ENCODE measurements at regions not wholly inside any gene's neighbourhood (a gene's known extent, or its start where the extent isn't known, plus 50 kb on each side); places are given as distances from the start of the nearest gene placed in this dataset.

DNA sequence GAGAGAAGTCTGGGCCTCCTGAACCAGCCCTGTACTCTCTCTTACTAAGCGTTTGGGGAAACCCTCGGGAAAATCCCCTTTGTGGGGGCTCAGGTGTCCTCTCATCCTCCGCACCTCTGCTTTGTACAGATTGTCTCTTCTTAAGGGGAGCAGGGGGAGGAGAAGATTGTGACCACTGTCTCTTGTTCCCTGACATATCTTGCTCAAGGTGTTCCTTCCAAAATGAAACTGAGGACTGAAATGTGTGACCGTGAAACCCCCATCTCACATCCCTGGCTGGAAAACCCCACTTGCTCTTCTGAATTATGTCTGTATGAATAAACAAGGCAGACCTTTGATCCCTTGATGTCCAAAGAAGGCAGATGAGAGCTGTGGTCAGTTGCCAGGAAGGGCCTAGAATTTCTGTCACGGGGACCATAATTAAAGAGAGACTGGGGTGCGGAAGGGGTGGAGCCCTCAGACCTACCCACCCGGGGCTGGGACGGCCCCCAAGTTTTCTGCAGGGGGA, 369.8 kb downstream of the AACS start:
- TF ChIP-seq, protein P1, sequence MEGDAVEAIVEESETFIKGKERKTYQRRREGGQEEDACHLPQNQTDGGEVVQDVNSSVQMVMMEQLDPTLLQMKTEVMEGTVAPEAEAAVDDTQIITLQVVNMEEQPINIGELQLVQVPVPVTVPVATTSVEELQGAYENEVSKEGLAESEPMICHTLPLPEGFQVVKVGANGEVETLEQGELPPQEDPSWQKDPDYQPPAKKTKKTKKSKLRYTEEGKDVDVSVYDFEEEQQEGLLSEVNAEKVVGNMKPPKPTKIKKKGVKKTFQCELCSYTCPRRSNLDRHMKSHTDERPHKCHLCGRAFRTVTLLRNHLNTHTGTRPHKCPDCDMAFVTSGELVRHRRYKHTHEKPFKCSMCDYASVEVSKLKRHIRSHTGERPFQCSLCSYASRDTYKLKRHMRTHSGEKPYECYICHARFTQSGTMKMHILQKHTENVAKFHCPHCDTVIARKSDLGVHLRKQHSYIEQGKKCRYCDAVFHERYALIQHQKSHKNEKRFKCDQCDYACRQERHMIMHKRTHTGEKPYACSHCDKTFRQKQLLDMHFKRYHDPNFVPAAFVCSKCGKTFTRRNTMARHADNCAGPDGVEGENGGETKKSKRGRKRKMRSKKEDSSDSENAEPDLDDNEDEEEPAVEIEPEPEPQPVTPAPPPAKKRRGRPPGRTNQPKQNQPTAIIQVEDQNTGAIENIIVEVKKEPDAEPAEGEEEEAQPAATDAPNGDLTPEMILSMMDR (IDR thresholded peaks at IDR 0.05; ENCODE audit: insufficient read depth, low read depth, low read length): no peak
- H3K4me3 ChIP-seq (ENCODE audit: low read depth, low read length): no peak overlapping the region
- no peak for DNase-seq (ENCODE audit: low read depth)

DNA sequence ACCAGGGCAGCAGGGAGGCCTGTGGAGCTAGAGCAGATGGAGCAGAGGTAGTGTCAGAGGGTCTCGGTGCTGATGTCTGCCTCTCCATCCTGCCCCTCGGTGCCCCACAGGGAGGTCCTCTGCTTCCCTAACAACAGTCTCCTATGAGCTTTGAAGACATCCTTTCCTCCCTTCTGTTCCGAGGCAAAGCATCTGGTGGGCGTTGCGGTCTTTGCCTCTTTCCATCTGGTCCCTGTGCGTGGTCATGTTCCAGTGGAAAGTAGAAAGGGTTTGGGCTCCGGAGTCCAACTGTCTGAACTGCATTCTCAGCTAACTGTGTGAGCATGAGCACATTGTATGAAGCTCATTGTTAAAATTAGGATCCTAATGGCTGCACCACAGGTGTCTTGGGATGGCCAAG, 370.6 kb downstream of the AACS start:
- TF ChIP-seq, protein P1 (IDR thresholded peaks at IDR 0.05; ENCODE audit: insufficient read depth, low read depth, low read length): no peak
- no peak for DNase-seq (ENCODE audit: low read depth)
- H3K4me3 ChIP-seq (ENCODE audit: low read depth, low read length): no peak overlapping the region

DNA sequence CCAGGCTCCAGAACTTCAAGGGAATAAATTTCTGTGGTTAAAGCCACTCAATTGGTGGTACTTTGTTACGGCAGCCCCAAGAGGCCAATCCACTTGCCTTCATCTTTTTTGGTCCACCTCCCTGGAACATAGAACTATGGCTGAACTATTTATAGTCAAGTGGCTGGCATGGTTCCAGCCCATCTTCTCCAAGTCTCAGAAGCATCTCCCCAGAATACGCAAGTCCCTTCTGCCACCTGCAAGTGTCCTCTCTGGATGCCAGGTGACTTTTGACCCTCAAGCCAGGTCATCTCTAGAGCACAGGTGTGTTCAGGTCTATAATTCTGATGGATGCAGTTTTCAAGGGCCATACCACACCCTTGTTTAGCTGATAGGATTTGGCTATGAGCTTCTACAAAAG, 371.5 kb downstream of the AACS start:
- TF ChIP-seq, protein P1 (IDR thresholded peaks at IDR 0.05; ENCODE audit: insufficient read depth, low read depth, low read length): no peak
- H3K4me3 ChIP-seq (ENCODE audit: low read depth, low read length): no peak overlapping the region
- DNase-seq (ENCODE audit: low read depth): no peak

DNA sequence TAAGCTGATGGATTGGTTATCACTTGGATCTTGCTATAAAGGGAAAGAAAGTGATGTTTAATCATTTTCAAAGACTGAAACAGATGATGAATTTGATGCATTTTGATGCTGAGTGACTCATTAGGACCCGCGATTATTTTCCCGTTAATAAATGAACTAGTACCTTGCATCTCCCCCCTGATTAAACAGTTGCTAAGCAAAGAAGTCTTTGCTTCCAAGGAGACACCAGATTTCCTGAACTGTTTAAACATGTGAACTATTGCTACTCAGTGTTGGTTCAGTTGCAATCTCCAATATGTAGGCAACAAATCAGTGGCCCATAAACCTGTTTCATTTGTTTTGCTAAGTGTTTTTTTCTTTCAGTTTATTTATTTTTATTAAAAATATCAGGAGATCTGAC, 375.2 kb downstream of the AACS start:
- TF ChIP-seq, protein P1 (IDR thresholded peaks at IDR 0.05; ENCODE audit: insufficient read depth, low read depth, low read length): no peak
- H3K4me3 ChIP-seq (ENCODE audit: low read depth, low read length): no peak overlapping the region
- DNase-seq (ENCODE audit: low read depth): no peak

DNA sequence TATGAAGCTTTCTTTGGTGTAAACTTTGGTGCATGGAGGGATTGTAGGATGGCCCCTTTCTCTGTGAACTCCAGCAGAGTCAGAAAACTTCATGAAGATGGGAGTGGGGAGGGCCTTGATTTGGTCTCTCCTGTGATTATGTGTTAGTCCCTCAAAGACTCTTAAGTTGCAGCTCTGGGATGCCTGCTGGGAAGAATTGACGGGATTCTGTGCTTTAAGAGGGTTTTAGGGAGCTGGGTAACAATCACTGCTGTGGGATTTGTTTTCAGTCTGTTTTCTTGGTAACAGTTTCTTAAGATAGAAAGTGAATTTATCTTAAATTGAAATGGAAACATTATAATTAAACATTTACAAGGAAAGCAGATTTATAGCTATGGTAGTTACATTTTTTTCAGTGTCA, 378.1 kb downstream of the AACS start:
- DNase-seq (ENCODE audit: low read depth): no peak
- TF ChIP-seq, protein P1 (IDR thresholded peaks at IDR 0.05; ENCODE audit: insufficient read depth, low read depth, low read length): no peak
- no peak overlapping the region for H3K4me3 ChIP-seq (ENCODE audit: low read depth, low read length)

DNA sequence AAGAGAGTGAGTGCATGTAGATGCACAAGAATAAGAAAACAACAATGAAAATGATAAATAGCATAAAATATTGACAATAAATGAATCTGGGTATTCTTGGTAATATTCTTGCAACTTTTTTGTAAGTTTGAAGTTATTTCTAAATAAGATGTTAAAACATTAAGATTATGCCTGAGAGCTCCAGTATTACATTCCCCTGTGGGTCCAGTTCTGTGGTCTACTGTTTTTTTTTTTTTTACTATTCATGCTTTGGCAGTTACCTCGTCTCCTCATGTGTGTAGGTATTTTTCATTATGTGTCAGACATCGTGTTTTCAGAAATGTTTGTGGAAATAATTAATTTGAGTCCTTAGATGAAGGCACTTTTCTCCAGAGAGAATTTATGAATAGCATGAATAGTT, 386.2 kb downstream of the AACS start:
- H3K4me3 ChIP-seq (ENCODE audit: low read depth, low read length): no peak overlapping the region
- no peak for DNase-seq (ENCODE audit: low read depth)
- TF ChIP-seq, protein P1 (IDR thresholded peaks at IDR 0.05; ENCODE audit: insufficient read depth, low read depth, low read length): no peak

DNA sequence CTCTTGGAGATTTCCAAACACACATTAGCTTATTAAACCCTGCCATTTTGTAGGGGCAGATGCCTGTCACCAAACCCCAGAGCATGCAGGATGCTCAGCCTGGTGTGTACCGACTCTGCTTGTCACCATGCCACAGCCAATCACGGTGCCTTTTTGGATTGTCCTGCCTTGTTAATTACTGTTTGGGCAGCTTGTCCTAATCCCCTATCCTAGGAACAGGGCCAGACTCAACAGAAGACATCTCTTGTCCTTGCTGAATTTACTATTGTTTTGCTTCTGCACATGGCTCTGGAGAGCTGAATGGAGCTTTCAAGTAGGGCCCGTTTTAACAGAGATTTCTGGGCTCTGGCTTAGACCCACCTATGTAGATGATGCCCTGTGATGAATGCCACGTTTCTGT, 388.5 kb downstream of the AACS start:
- no peak for DNase-seq (ENCODE audit: low read depth)
- H3K4me3 ChIP-seq (ENCODE audit: low read depth, low read length): no peak overlapping the region
- TF ChIP-seq, protein P1 (IDR thresholded peaks at IDR 0.05; ENCODE audit: insufficient read depth, low read depth, low read length): no peak
